ENCODE measurements at regions not wholly inside any gene's neighbourhood (a gene's known extent, or its start where the extent isn't known, plus 50 kb on each side); places are given as distances from the start of the nearest gene placed in this dataset.

DNA sequence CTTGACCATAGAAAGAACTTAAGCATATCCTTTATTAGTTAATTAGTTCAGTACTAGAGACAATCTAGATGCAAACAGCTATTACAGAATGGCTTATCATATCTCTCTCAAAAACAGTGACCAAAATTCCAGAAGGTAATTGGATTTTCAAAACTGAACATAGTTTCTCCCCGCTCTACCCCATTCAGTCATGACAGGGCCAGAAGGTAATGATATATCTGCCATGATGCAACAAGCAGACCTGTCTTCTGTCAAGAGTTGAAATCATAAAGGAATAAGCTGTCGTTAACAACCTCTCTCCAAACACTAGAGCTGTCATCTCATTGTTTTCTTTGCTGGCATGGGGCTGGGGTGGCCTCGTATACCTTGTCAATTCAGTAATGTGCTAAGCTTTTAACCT is 200.5 kb upstream of the POU5F2 start:
- TF ChIP-seq CTCF (optimal IDR thresholded peaks at IDR 0.05 in 1 of 3, IDR thresholded peaks at IDR 0.05 in 1 of 3, conservative IDR thresholded peaks at IDR 0.05 in 1 of 3; ENCODE audit: extremely low read depth in 1 of 3, insufficient read depth in 2 of 3, low read length in 3 of 3), result no peak
- TF ChIP-seq EZH2 (IDR thresholded peaks at IDR 0.05; ENCODE audit: low read length), result no peak

All from keratinocyte (primary cell).